K562 (cell line): ENCODE measurements at regions not wholly inside any gene's neighbourhood (a gene's known extent, or its start where the extent isn't known, plus 50 kb on each side); places are given as distances from the start of the nearest gene placed in this dataset.

Experiments used
- ATAC-seq: fragments of 200-7000 bp; cut with Tn5 transposase; 3 replicates; pipeline ENCODE4 v1.9.1; 2020; ENCODE audit warnings: moderate library complexity
- BruUV-seq: library from RNA; stranded (reverse); fragments of 400-500 nt; replicated peaks from 2 replicates; lab custom pipeline; 2021; lab: Mats Ljungman, UMichigan
- CTCF ChIA-PET: fragments of 300-600 bp; formaldehyde crosslinking; extraction: SDS; loops from one replicate; lab custom pipeline; 2021; ENCODE audit warnings: low intra/inter-chr PET ratio; lab: Yijun Ruan, JAX
- POLR2A ChIA-PET: fragments of 300-600, 350-650 bp; sonication (Branson Sonifier 250); formaldehyde crosslinking; extraction: SDS; loops from one replicate; lab custom pipeline; 2021; ENCODE audit warnings: antibody characterized with exemption, inconsistent platforms; lab: Yijun Ruan, JAX
- DNase-seq, 4 experiments: peaks; one replicate each; pipeline versions ENCODE4 v3.0.0 to v3.0.0-alpha.2; 2011 to 2018; ENCODE audit warnings: low spot score in 3 of 4, mixed read lengths in 3 of 4; ENCODE audit errors: extremely low read depth in 1 of 4
- FAIRE-seq: peaks from 2 replicates; lab custom pipeline; 2011; peaks lifted over from hg19 to GRCh38; lab: Jason Lieb, UNC
- H2AFZ ChIP-seq: 2 replicates; pipeline ENCODE4 v1.6.0; 2011; ENCODE audit warnings: low read depth, low read length, control low read depth, inconsistent platforms
- H3K27ac ChIP-seq: fragments of 200-600 bp; 3 replicates; pipeline ENCODE4 v1.8.0; 2011; ENCODE audit warnings: low read depth, mild to moderate bottlenecking, control low read depth, inconsistent platforms, low read length, moderate library complexity, mixed read lengths; ENCODE audit errors: extremely low read depth
- H3K27me3 ChIP-seq, 2 experiments: fragments of 300-600 bp in 1 of 2; 2 replicates in 1 of 2; 3 replicates in 1 of 2; pipeline versions ENCODE4 v1.6.0 to v1.8.0; 2011; ENCODE audit warnings: inconsistent platforms in 2 of 2, low read length in 2 of 2, mild to moderate bottlenecking in 1 of 2, mixed read lengths in 1 of 2, moderate library complexity in 1 of 2; ENCODE audit not compliant: control insufficient read depth in 2 of 2, insufficient read depth in 2 of 2
- H3K36me3 ChIP-seq: fragments of 300-600 bp; 3 replicates; pipeline ENCODE4 v1.8.0; 2011; ENCODE audit warnings: mild to moderate bottlenecking, low read length, inconsistent platforms; ENCODE audit not compliant: control insufficient read depth, insufficient read depth
- H3K4me1 ChIP-seq, 2 experiments: fragments of 200-600 bp in 1 of 2; replicated peaks in 1 of 2; 2 replicates in 1 of 2; 3 replicates in 1 of 2; pipeline versions ENCODE4 v1.5.1 to v1.8.0; 2011; ENCODE audit warnings: inconsistent platforms in 2 of 2, low read length in 2 of 2, mild to moderate bottlenecking in 1 of 2, mixed read lengths in 1 of 2, moderate library complexity in 1 of 2; ENCODE audit not compliant: control insufficient read depth in 2 of 2, insufficient read depth in 2 of 2
- H3K4me2 ChIP-seq: 2 replicates; pipeline ENCODE4 v1.6.1; 2011; ENCODE audit warnings: low read length, control low read depth, inconsistent platforms, mixed read lengths; ENCODE audit not compliant: insufficient read depth
- H3K4me3 ChIP-seq: fragments of 200-600 bp; sonication (generic), shearing (Covaris generic); 2 replicates; pipeline ENCODE4 v1.5.1; 2016; ENCODE audit warnings: control low read depth, inconsistent platforms
- H3K79me2 ChIP-seq: fragments of 200-600 bp; 3 replicates; pipeline ENCODE4 v1.8.0; 2011; ENCODE audit warnings: low read length, inconsistent platforms; ENCODE audit not compliant: control insufficient read depth, insufficient read depth
- H3K9ac ChIP-seq, 2 experiments: 2 replicates each; pipeline versions ENCODE4 v1.6.0 to v1.6.1; 2011; ENCODE audit warnings: low read depth in 2 of 2, low read length in 2 of 2, control low read depth in 1 of 2, inconsistent platforms in 1 of 2, mild to moderate bottlenecking in 1 of 2, mixed read lengths in 1 of 2; ENCODE audit not compliant: insufficient read depth in 1 of 2
- H3K9me1 ChIP-seq: one replicate; pipeline ENCODE4 v1.6.0; 2011; ENCODE audit warnings: inconsistent platforms, mild to moderate bottlenecking, low read length, moderate library complexity; ENCODE audit not compliant: control insufficient read depth, insufficient read depth
- H3K9me3 ChIP-seq: replicated peaks from 2 replicates; pipeline ENCODE4 v1.5.1; 2011; ENCODE audit warnings: low read depth, low read length, inconsistent platforms; ENCODE audit not compliant: control insufficient read depth, insufficient read depth
- H4K20me1 ChIP-seq: replicated peaks from 2 replicates; pipeline ENCODE4 v1.6.1; 2011; ENCODE audit warnings: low read length, inconsistent platforms, mixed read lengths; ENCODE audit not compliant: control insufficient read depth, insufficient read depth
- FOXJ2 ChIP-seq: fragments of 200-800 bp; sonication (Bioruptor generic); IDR thresholded peaks from 2 replicates; pipeline ENCODE4 v1.6.1; 2016; ENCODE audit warnings: missing genetic modification characterization, missing compliant biosample characterization
- HMG20A ChIP-seq: fragments of 450-650 bp; formaldehyde crosslinking; conservative IDR thresholded peaks from 2 replicates; pipeline ENCODE4 v1.4.0; 2020; ENCODE audit warnings: mild to moderate bottlenecking, mixed read lengths
- HNRNPL ChIP-seq: fragments of 200-400 bp; formaldehyde crosslinking; IDR thresholded peaks from 2 replicates; pipeline ENCODE4 v1.6.1; 2017; ENCODE audit warnings: low read depth, mild to moderate bottlenecking, low read length
- POLR3A ChIP-seq: IDR thresholded peaks from 2 replicates; pipeline ENCODE4 v1.6.1; 2011; ENCODE audit warnings: borderline replicate concordance, mild to moderate bottlenecking, moderate library complexity; ENCODE audit not compliant: insufficient read length, insufficient read depth; ENCODE audit errors: extremely low read depth
- SIRT6 ChIP-seq: IDR thresholded peaks from one replicate; pipeline ENCODE4 v1.6.1; 2012; ENCODE audit warnings: low read depth, mild to moderate bottlenecking, control low read depth, inconsistent platforms, low read length, moderate library complexity
- TCF7 ChIP-seq: sonication (generic); IDR thresholded peaks from 2 replicates; pipeline ENCODE4 v1.6.1; 2016; ENCODE audit warnings: antibody characterized with exemption, borderline replicate concordance
- ZNF76 ChIP-seq: fragments of 250-450 bp; sonication (Bioruptor Pico); IDR thresholded peaks from 2 replicates; pipeline ENCODE4 v1.4.0; 2020; ENCODE audit warnings: mild to moderate bottlenecking, moderate library complexity, borderline replicate concordance
- WGBS: fragments of 100-300 bp; shearing (Covaris generic); methylation state at CpG from one replicate; pipeline ENCODE4 v1.1.6; 2016; ENCODE audit warnings: low coverage, mixed read lengths; ENCODE audit not compliant: insufficient coverage; ENCODE audit errors: missing lambda C conversion rate; 5-methylcytosine and 5-hydroxymethylcytosine counted together
- in situ Hi-C: fragments of 300-500 bp; cut with MboI; formaldehyde crosslinking; loops from 4 replicates; pipeline ENCODE4 v1.15.0; 2018; ENCODE audit warnings: inconsistent platforms, mixed read lengths
- intact Hi-C: fragments of 100-400 bp; cut with micrococcal nuclease; formaldehyde crosslinking; loops from 2 replicates; pipeline ENCODE4 v1.14.2; 2022
- TF ChIP-seq, protein P1 (sequence below): sonication (generic); formaldehyde crosslinking; IDR thresholded peaks from 2 replicates; pipeline ENCODE4 v1.8.0; 2022; ENCODE audit warnings: missing genetic modification reagents, mild to moderate bottlenecking, borderline replicate concordance
- TF ChIP-seq, protein P2 (sequence below), 2 experiments: fragments of 450-650 bp; IDR thresholded peaks; 2 replicates each; pipeline ENCODE4 v1.6.1; 2018; ENCODE audit warnings: mild to moderate bottlenecking in 2 of 2, low read depth in 1 of 2; ENCODE audit not compliant: partially characterized antibody in 2 of 2

DNA sequence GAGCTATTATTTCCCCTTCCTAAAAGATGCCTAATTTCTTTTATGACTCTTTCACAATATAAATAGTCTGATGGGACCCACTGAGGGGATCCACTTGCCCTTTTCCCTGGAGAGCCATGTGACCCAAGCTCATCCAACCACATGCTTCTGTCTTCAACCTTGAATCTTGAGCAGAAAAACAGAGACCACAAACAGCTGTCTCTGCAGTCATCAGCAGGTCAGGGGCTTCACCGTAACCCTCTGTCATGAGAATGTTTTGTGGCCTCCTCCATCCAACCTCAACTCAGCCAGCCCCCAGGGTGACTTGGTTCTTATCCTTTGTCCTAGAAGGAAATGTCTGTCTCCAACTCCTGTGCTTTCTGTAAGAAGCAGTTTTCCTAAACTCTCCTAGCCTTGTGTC is 129.6 kb upstream of the POU2AF2 start:
- no peaks in the 10 kb centered on the region for H3K9me3 ChIP-seq
- no peaks in the 10 kb centered on the region for H4K20me1 ChIP-seq
- no peaks in the 10 kb centered on the region for H3K9me1 ChIP-seq
- no peak overlapping the region for H3K4me3 ChIP-seq
- no peak overlapping the region for H3K9ac ChIP-seq
- no peak overlapping the region for H2AFZ ChIP-seq
- BruUV-seq, result no TSS peak
- no peaks in the 10 kb centered on the region for H3K36me3 ChIP-seq
- WGBS, result 0% methylated on average over 1 of the region's 1 CpG
- TF ChIP-seq HNRNPL (no peak), FOXJ2 (no peak), ZNF76 (CRISPR knock-in tag) (no peak), POLR3A (no peak), SIRT6 (no peak), HMG20A (CRISPR knock-in tag) (no peak), TCF7 (no peak)
- TF ChIP-seq, protein P1, sequence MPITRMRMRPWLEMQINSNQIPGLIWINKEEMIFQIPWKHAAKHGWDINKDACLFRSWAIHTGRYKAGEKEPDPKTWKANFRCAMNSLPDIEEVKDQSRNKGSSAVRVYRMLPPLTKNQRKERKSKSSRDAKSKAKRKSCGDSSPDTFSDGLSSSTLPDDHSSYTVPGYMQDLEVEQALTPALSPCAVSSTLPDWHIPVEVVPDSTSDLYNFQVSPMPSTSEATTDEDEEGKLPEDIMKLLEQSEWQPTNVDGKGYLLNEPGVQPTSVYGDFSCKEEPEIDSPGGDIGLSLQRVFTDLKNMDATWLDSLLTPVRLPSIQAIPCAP (CRISPR knock-in tag), result no peak
- TF ChIP-seq, protein P2, sequence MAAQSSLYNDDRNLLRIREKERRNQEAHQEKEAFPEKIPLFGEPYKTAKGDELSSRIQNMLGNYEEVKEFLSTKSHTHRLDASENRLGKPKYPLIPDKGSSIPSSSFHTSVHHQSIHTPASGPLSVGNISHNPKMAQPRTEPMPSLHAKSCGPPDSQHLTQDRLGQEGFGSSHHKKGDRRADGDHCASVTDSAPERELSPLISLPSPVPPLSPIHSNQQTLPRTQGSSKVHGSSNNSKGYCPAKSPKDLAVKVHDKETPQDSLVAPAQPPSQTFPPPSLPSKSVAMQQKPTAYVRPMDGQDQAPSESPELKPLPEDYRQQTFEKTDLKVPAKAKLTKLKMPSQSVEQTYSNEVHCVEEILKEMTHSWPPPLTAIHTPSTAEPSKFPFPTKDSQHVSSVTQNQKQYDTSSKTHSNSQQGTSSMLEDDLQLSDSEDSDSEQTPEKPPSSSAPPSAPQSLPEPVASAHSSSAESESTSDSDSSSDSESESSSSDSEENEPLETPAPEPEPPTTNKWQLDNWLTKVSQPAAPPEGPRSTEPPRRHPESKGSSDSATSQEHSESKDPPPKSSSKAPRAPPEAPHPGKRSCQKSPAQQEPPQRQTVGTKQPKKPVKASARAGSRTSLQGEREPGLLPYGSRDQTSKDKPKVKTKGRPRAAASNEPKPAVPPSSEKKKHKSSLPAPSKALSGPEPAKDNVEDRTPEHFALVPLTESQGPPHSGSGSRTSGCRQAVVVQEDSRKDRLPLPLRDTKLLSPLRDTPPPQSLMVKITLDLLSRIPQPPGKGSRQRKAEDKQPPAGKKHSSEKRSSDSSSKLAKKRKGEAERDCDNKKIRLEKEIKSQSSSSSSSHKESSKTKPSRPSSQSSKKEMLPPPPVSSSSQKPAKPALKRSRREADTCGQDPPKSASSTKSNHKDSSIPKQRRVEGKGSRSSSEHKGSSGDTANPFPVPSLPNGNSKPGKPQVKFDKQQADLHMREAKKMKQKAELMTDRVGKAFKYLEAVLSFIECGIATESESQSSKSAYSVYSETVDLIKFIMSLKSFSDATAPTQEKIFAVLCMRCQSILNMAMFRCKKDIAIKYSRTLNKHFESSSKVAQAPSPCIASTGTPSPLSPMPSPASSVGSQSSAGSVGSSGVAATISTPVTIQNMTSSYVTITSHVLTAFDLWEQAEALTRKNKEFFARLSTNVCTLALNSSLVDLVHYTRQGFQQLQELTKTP (IDR thresholded peaks at IDR 0.05; ENCODE audit: low read depth in 1 of 2, partially characterized antibody in 2 of 2), result no peak
- CTCF ChIA-PET, result no interaction called here
- H3K27me3 ChIP-seq, result no peaks in the 10 kb centered on the region
- no peak overlapping the region for H3K27ac ChIP-seq
- POLR2A ChIA-PET, result no interaction called here
- H3K4me1 ChIP-seq, result no peaks in the 10 kb centered on the region
- intact Hi-C loops (no loop called here), in situ Hi-C loops (no loop called here)
- no peak for ATAC-seq
- FAIRE-seq, result no peak
- H3K4me2 ChIP-seq, result no peak overlapping the region
- no peak for DNase-seq
- no peaks in the 10 kb centered on the region for H3K79me2 ChIP-seq
